ENCODE measurements at regions not wholly inside any gene's neighbourhood (a gene's known extent, or its start where the extent isn't known, plus 50 kb on each side); places are given as distances from the start of the nearest gene placed in this dataset.
A peak's percentile ranks its signal among the peaks of the same experiment; 100 is the strongest.
"Not testable (repeated sequence)": the region's sequence is repeated elsewhere in the genome, so short reads cannot be mapped to it uniquely, and the experiment has no call there.

GRCh38 chrX:75673468-75673867 lies 111.6 kb downstream of the MAGEE2 start:
- DNase-seq (ENCODE audit: low spot score): no peak

GRCh38 chrX:75655627-75656026 lies 129.4 kb downstream of the MAGEE2 start:
- peak; percentile 2 for DNase-seq (ENCODE audit: low spot score)

GRCh38 chrX:75649829-75650228 lies 127.0 kb upstream of the ZDHHC15 start:
- DNase-seq (ENCODE audit: low spot score): no peak

GRCh38 chrX:75648803-75649588 lies 126.2 kb upstream of the ZDHHC15 start:
- DNase-seq (ENCODE audit: low spot score): no peak

GRCh38 chrX:75642811-75643361 lies 120.0 kb upstream of the ZDHHC15 start:
- no peak for DNase-seq (ENCODE audit: low spot score)

- DNase-seq (ENCODE audit: low spot score): no peak
Measured at GRCh38 chrX:75638332-75638731, 115.5 kb upstream of the ZDHHC15 start.

GRCh38 chrX:75625232-75625631 lies 102.4 kb upstream of the ZDHHC15 start:
- peak; percentile 31 for DNase-seq (ENCODE audit: low spot score)

- peak; percentile 29 for DNase-seq (ENCODE audit: low spot score)
Measured at GRCh38 chrX:75623535-75623934, 100.7 kb upstream of the ZDHHC15 start.

GRCh38 chrX:75609406-75609805 lies 86.6 kb upstream of the ZDHHC15 start:
- DNase-seq (ENCODE audit: low spot score): no peak

- peak; percentile 63 for DNase-seq (ENCODE audit: low spot score)
Measured at GRCh38 chrX:75603833-75604232, 81.0 kb upstream of the ZDHHC15 start.

GRCh38 chrX:75602022-75602421 lies 79.2 kb upstream of the ZDHHC15 start:
- DNase-seq (ENCODE audit: low spot score): not testable (repeated sequence)

GRCh38 chrX:75596178-75596577 lies 73.3 kb upstream of the ZDHHC15 start:
- no peak for DNase-seq (ENCODE audit: low spot score)

- not testable (repeated sequence) for DNase-seq (ENCODE audit: low spot score)
Measured at GRCh38 chrX:75593186-75593585, 70.3 kb upstream of the ZDHHC15 start.

- DNase-seq (ENCODE audit: low spot score): no peak
Measured at GRCh38 chrX:75582511-75582910, 59.7 kb upstream of the ZDHHC15 start.

All from RKO (cell line).